SK-N-SH (cell line): ENCODE measurements at regions not wholly inside any gene's neighbourhood (a gene's known extent, or its start where the extent isn't known, plus 50 kb on each side); places are given as distances from the start of the nearest gene placed in this dataset.

Source experiments
- CTCF ChIA-PET: fragments of 300-600, 350-600 bp; formaldehyde crosslinking; extraction: SDS; loops from one replicate; lab custom pipeline; 2021; lab: Yijun Ruan, JAX
- POLR2A ChIA-PET: fragments of 350-600 bp; sonication (Branson Sonifier 250); formaldehyde crosslinking; extraction: SDS; loops from one replicate; lab custom pipeline; 2020; ENCODE audit warnings: antibody characterized with exemption, inconsistent platforms; lab: Yijun Ruan, JAX
- DNase-seq: peaks from one replicate; pipeline ENCODE4 v3.0.0; 2012
- H2AFZ ChIP-seq: fragments of 200-600 bp; sonication (generic); 2 replicates; pipeline ENCODE4 v1.8.1; 2016; ENCODE audit warnings: antibody characterized with exemption, mild to moderate bottlenecking, low read depth
- H3F3A ChIP-seq: fragments of 200-600 bp; sonication (generic); replicated peaks from 2 replicates; pipeline ENCODE3; 2016; ENCODE audit warnings: antibody characterized with exemption, mild to moderate bottlenecking; ENCODE audit not compliant: insufficient read depth
- H3K27ac ChIP-seq, 2 experiments: fragments of 200-500 bp in 1 of 2; fragments of 200-600 bp in 1 of 2; sonication (Bioruptor generic) in 1 of 2; sonication (generic), shearing (Covaris generic) in 1 of 2; 2 replicates each; pipeline versions ENCODE4 v1.5.1 to v1.6.1; 2014 to 2016; ENCODE audit warnings: low read depth in 2 of 2, inconsistent platforms in 1 of 2, low read length in 1 of 2, mild to moderate bottlenecking in 1 of 2, mixed read lengths in 1 of 2
- H3K27me3 ChIP-seq: fragments of 200-600 bp; sonication (generic), shearing (Covaris generic); 2 replicates; pipeline ENCODE4 v1.6.1; 2016; ENCODE audit warnings: mixed run types; ENCODE audit not compliant: insufficient read depth
- H3K36me3 ChIP-seq, 2 experiments: fragments of 200-500 bp in 1 of 2; fragments of 200-600 bp in 1 of 2; sonication (Bioruptor generic) in 1 of 2; sonication (generic) in 1 of 2; replicated peaks in 1 of 2; 2 replicates each; pipeline versions ENCODE3 to v1.5.1; 2014 to 2016; ENCODE audit warnings: low read length in 1 of 2, mild to moderate bottlenecking in 1 of 2; ENCODE audit not compliant: insufficient read depth in 2 of 2, control insufficient read depth in 1 of 2
- H3K4me1 ChIP-seq, 2 experiments: fragments of 200-500 bp in 1 of 2; fragments of 200-600 bp in 1 of 2; sonication (Bioruptor generic) in 1 of 2; sonication (generic), shearing (Covaris generic) in 1 of 2; 2 replicates each; pipeline versions ENCODE4 v1.5.1 to v1.6.1; 2014 to 2016; ENCODE audit warnings: low read depth in 1 of 2, low read length in 1 of 2, mixed run types in 1 of 2; ENCODE audit not compliant: insufficient read depth in 2 of 2, control insufficient read depth in 1 of 2
- H3K4me2 ChIP-seq: fragments of 200-600 bp; sonication (generic), shearing (Covaris generic); 2 replicates; pipeline ENCODE4 v1.6.1; 2017; ENCODE audit warnings: mixed run types
- H3K4me3 ChIP-seq, 2 experiments: fragments of 200-500 bp in 1 of 2; fragments of 200-600 bp in 1 of 2; sonication (Bioruptor generic) in 1 of 2; sonication (generic), shearing (Covaris generic) in 1 of 2; 2 replicates each; pipeline versions ENCODE4 v1.5.1 to v1.8.1; 2014 to 2016; ENCODE audit warnings: low read depth in 2 of 2, inconsistent platforms in 1 of 2, low read length in 1 of 2, mild to moderate bottlenecking in 1 of 2, mixed read lengths in 1 of 2, moderate library complexity in 1 of 2
- H3K79me2 ChIP-seq: fragments of 200-600 bp; sonication (generic); 2 replicates; pipeline ENCODE4 v1.8.1; 2017; ENCODE audit warnings: mild to moderate bottlenecking; ENCODE audit not compliant: insufficient read depth
- H3K9ac ChIP-seq: fragments of 200-600 bp; sonication (generic); 2 replicates; pipeline ENCODE4 v1.6.1; 2017; ENCODE audit warnings: mixed run types
- H3K9me2 ChIP-seq: fragments of 200-600 bp; sonication (generic); 2 replicates; pipeline ENCODE4 v1.6.1; 2017; ENCODE audit warnings: mixed run types
- H3K9me3 ChIP-seq: fragments of 200-600 bp; sonication (generic); 2 replicates; pipeline ENCODE4 v1.6.1; 2017; ENCODE audit warnings: mixed run types, mild to moderate bottlenecking, moderate library complexity
- H4K20me1 ChIP-seq: fragments of 200-600 bp; sonication (generic); 2 replicates; pipeline ENCODE4 v1.6.1; 2017; ENCODE audit warnings: mild to moderate bottlenecking, mixed run types; ENCODE audit not compliant: insufficient read depth
- CHD2 ChIP-seq: fragments of 150-350 bp; IDR thresholded peaks from 2 replicates; pipeline ENCODE4 v1.6.1; 2018; ENCODE audit warnings: low read length; ENCODE audit not compliant: partially characterized antibody
- ELF1 ChIP-seq: IDR thresholded peaks from 2 replicates; pipeline ENCODE4 v1.4.0; 2012
- FOXM1 ChIP-seq: IDR thresholded peaks from 2 replicates; pipeline ENCODE4 v1.4.0; 2012; ENCODE audit warnings: low read depth, mild to moderate bottlenecking
- IRF3 ChIP-seq: fragments of 150-350 bp; IDR thresholded peaks from 2 replicates; pipeline ENCODE4 v1.6.1; 2016; ENCODE audit warnings: mild to moderate bottlenecking, low read depth, low read length
- JUND ChIP-seq: IDR thresholded peaks from 2 replicates; pipeline ENCODE4 v1.4.0; 2012
- MAX ChIP-seq: IDR thresholded peaks from 2 replicates; pipeline ENCODE4 v1.4.0; 2012; ENCODE audit warnings: low read depth
- NFIC ChIP-seq: IDR thresholded peaks from 2 replicates; pipeline ENCODE4 v1.4.0; 2012; ENCODE audit warnings: borderline replicate concordance
- PBX3 ChIP-seq: IDR thresholded peaks from 2 replicates; pipeline ENCODE4; 2012
- REST ChIP-seq: IDR thresholded peaks from 2 replicates; pipeline ENCODE4 v1.6.1; 2012; ENCODE audit warnings: mild to moderate bottlenecking, low read depth, low read length, moderate library complexity
- RFX5 ChIP-seq: IDR thresholded peaks from 2 replicates; pipeline ENCODE4 v1.6.1; 2012; ENCODE audit warnings: mild to moderate bottlenecking, improper control_type of control experiment, low read length
- RXRA ChIP-seq: IDR thresholded peaks from 2 replicates; pipeline ENCODE4 v1.4.0; 2012; ENCODE audit warnings: low read depth, mild to moderate bottlenecking, borderline replicate concordance
- SIN3A ChIP-seq: IDR thresholded peaks from 2 replicates; pipeline ENCODE4 v1.6.1; 2012; ENCODE audit warnings: low read depth, mild to moderate bottlenecking, low read length, moderate library complexity, borderline replicate concordance
- SMC3 ChIP-seq: IDR thresholded peaks from 2 replicates; pipeline ENCODE4 v1.6.1; 2012; ENCODE audit warnings: low read depth, low read length, improper control_type of control experiment
- TAF1 ChIP-seq: IDR thresholded peaks from 2 replicates; pipeline ENCODE4 v1.6.1; 2012; ENCODE audit warnings: low read depth, mild to moderate bottlenecking, low read length, moderate library complexity, borderline replicate concordance
- TEAD4 ChIP-seq: IDR thresholded peaks from 2 replicates; pipeline ENCODE4 v1.4.0; 2012; ENCODE audit warnings: mild to moderate bottlenecking, borderline replicate concordance; ENCODE audit not compliant: insufficient read depth
- USF1 ChIP-seq: IDR thresholded peaks from 2 replicates; pipeline ENCODE4 v1.4.0; 2012; ENCODE audit warnings: low read depth, borderline replicate concordance

GRCh38 chr4:114077610-114078009, 98.2 kb upstream of the ARSJ start (continued):
- TF ChIP-seq NFIC: peak; percentile 97
- no peak for TF ChIP-seq ELF1
- no peak for TF ChIP-seq USF1
- no peak for TF ChIP-seq TAF1
- TF ChIP-seq RXRA: peak; percentile 67; the same call in 1 of the 2 replicates
- peak; percentile 96 for TF ChIP-seq JUND
- TF ChIP-seq, all 33 proteins: peak for 15

GRCh38 chr4:114078636-114079035, 99.2 kb upstream of the ARSJ start:
- H3K4me2 ChIP-seq: no peak overlapping the region; the same call in 1 of the 2 replicates
- no peaks in the 10 kb centered on the region for H3K9me2 ChIP-seq
- CTCF ChIA-PET: no interaction called here

GRCh38 chr4:114081783-114082182, 102.3 kb upstream of the ARSJ start:
- H3K4me2 ChIP-seq: no peak overlapping the region
- no peak overlapping the region for H3K4me3 ChIP-seq
- ChIA-PET CTCF (interaction anchor here (1.4 kb wide), 2 partner anchors 11 to 100 kb away, joined by 3 to 5 read pairs; no protein-coding TSS in a partner anchor), POLR2A (no interaction called here)
- H4K20me1 ChIP-seq: no peaks in the 10 kb centered on the region
- H3F3A ChIP-seq: peaks cover 36% of the 10 kb centered on the region
- H3K9me3 ChIP-seq: no peaks in the 10 kb centered on the region
- no peak for DNase-seq
- H3K27ac ChIP-seq: no peak overlapping the region; a peak in 1 of 4 replicates
- H3K9me2 ChIP-seq: no peaks in the 10 kb centered on the region
- H3K79me2 ChIP-seq: no peaks in the 10 kb centered on the region
- peaks cover 0 to 29% of the 10 kb centered on the region in 2 experiments; a peak in 3 of 4 replicates for H3K4me1 ChIP-seq
- H3K9ac ChIP-seq: no peak overlapping the region
- no peaks in the 10 kb centered on the region for H3K27me3 ChIP-seq
- H3K36me3 ChIP-seq: no peaks in the 10 kb centered on the region
- no peak overlapping the region for H2AFZ ChIP-seq
- TF ChIP-seq FOXM1: no peak
- TF ChIP-seq REST: no peak
- no peak for TF ChIP-seq TEAD4
- no peak for TF ChIP-seq IRF3
- TF ChIP-seq SMC3: no peak
- no peak for TF ChIP-seq CHD2
- TF ChIP-seq MAX: no peak

More at GRCh38 chr4:114078636-114079035, 99.2 kb upstream of the ARSJ start:
- TF ChIP-seq FOXM1 (no peak), SIN3A (no peak), SMC3 (no peak), PBX3 (no peak), USF1 (no peak), RFX5 (no peak)
- peaks cover 0 to 13% of the 10 kb centered on the region in 2 experiments; a peak in 1 of 4 replicates for H3K4me1 ChIP-seq
- H3K9me3 ChIP-seq: peaks cover 7% of the 10 kb centered on the region; the same call in 1 of the 2 replicates
- no peaks in the 10 kb centered on the region for H3K36me3 ChIP-seq
- no peak overlapping the region for H3K4me3 ChIP-seq
- POLR2A ChIA-PET: no interaction called here
- no peaks in the 10 kb centered on the region for H3K27me3 ChIP-seq
- H2AFZ ChIP-seq: no peak overlapping the region
- no peak overlapping the region; the same call in 1 of the 2 replicates for H3K9ac ChIP-seq
- peak overlapping the region in 1 of 2 experiments; percentile 97; a peak in 2 of 4 replicates for H3K27ac ChIP-seq
- H3F3A ChIP-seq: peaks cover 34% of the 10 kb centered on the region
- H3K79me2 ChIP-seq: no peaks in the 10 kb centered on the region
- H4K20me1 ChIP-seq: no peaks in the 10 kb centered on the region
- DNase-seq: no peak
